ENCODE measurements at regions not wholly inside any gene's neighbourhood (a gene's known extent, or its start where the extent isn't known, plus 50 kb on each side); places are given as distances from the start of the nearest gene placed in this dataset.
"Not testable (repeated sequence)": the region's sequence is repeated elsewhere in the genome, so short reads cannot be mapped to it uniquely, and the experiment has no call there.

DNA sequence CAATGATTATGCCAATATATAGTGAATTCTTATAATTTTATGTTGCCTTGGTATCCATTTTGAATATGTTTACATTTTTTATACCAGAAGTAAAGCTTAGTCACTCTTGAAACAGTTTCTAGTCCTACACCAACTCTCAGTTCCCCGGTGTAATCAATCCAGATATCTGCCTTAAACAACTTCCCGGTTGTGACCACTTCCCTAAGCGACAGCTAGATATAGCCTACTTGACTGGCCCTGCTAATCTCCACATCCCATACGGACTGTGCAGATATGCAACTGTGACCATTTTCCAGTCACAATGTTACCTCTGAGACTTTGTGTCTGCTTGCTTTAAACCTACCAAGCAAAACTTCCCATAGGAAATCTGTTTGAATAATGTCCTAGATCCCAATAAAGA, 1551.5 kb upstream of the SEL1L start:
- H3K4me1 Mint-ChIP-seq (ENCODE audit: unreplicated experiment): no peaks in the 10 kb centered on the region
- no peaks in the 10 kb centered on the region for H3K36me3 Mint-ChIP-seq (ENCODE audit: unreplicated experiment)
- no peak for DNase-seq (ENCODE audit: extremely low spot score, unreplicated experiment)
- no peaks in the 10 kb centered on the region for H3K9me3 Mint-ChIP-seq (ENCODE audit: unreplicated experiment)
- TF ChIP-seq, protein P1, sequence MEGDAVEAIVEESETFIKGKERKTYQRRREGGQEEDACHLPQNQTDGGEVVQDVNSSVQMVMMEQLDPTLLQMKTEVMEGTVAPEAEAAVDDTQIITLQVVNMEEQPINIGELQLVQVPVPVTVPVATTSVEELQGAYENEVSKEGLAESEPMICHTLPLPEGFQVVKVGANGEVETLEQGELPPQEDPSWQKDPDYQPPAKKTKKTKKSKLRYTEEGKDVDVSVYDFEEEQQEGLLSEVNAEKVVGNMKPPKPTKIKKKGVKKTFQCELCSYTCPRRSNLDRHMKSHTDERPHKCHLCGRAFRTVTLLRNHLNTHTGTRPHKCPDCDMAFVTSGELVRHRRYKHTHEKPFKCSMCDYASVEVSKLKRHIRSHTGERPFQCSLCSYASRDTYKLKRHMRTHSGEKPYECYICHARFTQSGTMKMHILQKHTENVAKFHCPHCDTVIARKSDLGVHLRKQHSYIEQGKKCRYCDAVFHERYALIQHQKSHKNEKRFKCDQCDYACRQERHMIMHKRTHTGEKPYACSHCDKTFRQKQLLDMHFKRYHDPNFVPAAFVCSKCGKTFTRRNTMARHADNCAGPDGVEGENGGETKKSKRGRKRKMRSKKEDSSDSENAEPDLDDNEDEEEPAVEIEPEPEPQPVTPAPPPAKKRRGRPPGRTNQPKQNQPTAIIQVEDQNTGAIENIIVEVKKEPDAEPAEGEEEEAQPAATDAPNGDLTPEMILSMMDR (IDR thresholded peaks at IDR 0.05): no peak
- H3K4me3 Mint-ChIP-seq (ENCODE audit: unreplicated experiment): no peak overlapping the region
- no peak overlapping the region for H3K27ac Mint-ChIP-seq (ENCODE audit: unreplicated experiment)
- H3K27me3 Mint-ChIP-seq (ENCODE audit: unreplicated experiment): peaks cover 3% of the 10 kb centered on the region

DNA sequence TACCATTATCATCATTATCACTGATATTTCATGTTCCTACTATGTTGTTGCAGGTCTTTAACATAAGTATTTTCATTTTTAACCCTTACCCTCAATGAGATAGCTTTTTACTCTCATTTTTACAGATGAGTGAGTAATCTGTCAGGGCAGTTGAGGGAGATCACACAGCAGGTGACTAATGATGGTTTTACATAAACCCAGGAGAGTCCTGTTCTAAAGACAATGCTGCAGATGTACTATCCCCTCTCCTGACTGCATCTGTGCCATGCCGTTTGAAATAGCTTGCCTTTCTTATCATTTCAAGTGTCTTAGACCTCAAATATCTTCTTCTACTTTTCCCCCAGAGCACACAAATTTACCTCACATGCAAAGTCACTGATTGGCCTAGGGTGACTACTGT, 1552.1 kb upstream of the SEL1L start:
- no peaks in the 10 kb centered on the region for H3K4me1 Mint-ChIP-seq (ENCODE audit: unreplicated experiment)
- H3K4me3 Mint-ChIP-seq (ENCODE audit: unreplicated experiment): no peak overlapping the region
- H3K27me3 Mint-ChIP-seq (ENCODE audit: unreplicated experiment): peaks cover 3% of the 10 kb centered on the region
- TF ChIP-seq, protein P1 (IDR thresholded peaks at IDR 0.05): no peak
- no peaks in the 10 kb centered on the region for H3K36me3 Mint-ChIP-seq (ENCODE audit: unreplicated experiment)
- no peaks in the 10 kb centered on the region for H3K9me3 Mint-ChIP-seq (ENCODE audit: unreplicated experiment)
- DNase-seq (ENCODE audit: extremely low spot score, unreplicated experiment): no peak
- H3K27ac Mint-ChIP-seq (ENCODE audit: unreplicated experiment): no peak overlapping the region

DNA sequence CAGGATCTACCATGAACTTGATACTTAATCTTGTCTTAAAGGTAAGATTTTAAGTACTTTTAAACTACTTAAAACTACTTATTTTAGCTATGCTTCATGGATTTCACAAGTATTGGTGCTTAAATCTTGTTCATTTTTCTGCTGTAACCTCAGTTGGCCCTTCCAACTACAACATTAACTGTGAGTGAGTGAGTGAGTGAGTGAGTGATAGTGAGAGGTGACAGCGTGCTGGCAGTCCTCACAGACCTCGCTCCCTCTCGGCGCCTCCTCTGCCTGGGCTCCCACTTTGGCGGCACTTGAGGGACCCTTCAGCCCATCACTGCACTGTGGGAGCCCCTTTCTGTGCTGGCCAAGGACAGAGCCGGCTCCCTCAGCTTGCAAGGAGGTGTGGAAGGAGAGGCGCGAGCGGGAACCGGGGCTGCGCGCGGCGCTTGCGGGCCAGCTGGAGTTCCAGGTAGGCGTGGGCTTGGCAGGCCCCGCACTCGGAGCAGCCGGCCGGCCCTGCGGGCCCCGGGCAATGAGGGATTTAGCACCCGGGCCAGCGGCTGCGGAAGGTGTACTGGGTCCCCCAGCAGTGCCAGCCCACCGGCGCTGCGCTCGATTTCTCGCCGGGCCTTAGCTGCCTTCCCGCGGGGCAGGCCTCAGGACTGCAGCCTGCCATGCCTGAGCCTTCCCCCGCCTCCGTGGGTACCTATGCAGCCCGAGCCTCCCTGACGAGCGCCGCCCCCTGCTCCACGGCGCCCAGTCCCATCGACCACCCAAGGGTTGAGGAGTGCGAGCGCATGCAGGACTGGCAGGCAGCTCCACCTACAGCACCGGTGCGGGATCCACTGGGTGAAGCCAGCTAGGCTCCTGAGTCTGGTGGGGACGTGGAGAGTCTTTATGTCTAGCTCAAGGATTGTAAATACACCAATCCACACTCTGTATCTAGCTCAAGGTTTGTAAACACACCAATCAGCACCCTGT, 1558.6 kb upstream of the SEL1L start:
- H3K27me3 Mint-ChIP-seq (ENCODE audit: unreplicated experiment); H3K27ac Mint-ChIP-seq (ENCODE audit: unreplicated experiment); H3K4me3 Mint-ChIP-seq (ENCODE audit: unreplicated experiment); H3K36me3 Mint-ChIP-seq (ENCODE audit: unreplicated experiment); H3K9me3 Mint-ChIP-seq (ENCODE audit: unreplicated experiment); H3K4me1 Mint-ChIP-seq (ENCODE audit: unreplicated experiment): not testable (repeated sequence)
- peak; percentile 81 for DNase-seq (ENCODE audit: extremely low spot score, unreplicated experiment)

DNA sequence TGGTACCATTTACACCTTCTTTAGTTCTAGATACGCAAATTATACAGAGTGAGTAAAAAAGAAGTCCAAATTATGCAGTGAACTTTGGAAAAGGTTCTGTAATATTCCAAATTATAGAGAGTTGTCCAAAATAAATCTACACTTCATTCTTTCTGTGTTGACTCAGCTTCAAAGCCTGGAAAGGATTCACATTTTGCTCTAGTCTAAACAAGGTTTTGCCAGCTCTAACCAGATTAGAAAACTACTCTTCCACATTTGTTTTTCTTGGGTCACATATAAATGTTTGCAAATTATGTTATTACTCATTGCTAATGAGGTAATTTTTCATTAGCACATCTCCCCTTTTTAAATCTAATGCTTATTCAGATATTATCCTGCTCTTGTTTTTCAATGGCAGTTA, 1562.4 kb upstream of the SEL1L start:
- H3K9me3 Mint-ChIP-seq (ENCODE audit: unreplicated experiment): no peaks in the 10 kb centered on the region
- H3K4me3 Mint-ChIP-seq (ENCODE audit: unreplicated experiment): no peak overlapping the region
- no peaks in the 10 kb centered on the region for H3K27me3 Mint-ChIP-seq (ENCODE audit: unreplicated experiment)
- H3K4me1 Mint-ChIP-seq (ENCODE audit: unreplicated experiment): peaks cover 5% of the 10 kb centered on the region
- H3K27ac Mint-ChIP-seq (ENCODE audit: unreplicated experiment): no peak overlapping the region
- no peak for DNase-seq (ENCODE audit: extremely low spot score, unreplicated experiment)
- no peaks in the 10 kb centered on the region for H3K36me3 Mint-ChIP-seq (ENCODE audit: unreplicated experiment)
- TF ChIP-seq, protein P1 (IDR thresholded peaks at IDR 0.05): no peak

DNA sequence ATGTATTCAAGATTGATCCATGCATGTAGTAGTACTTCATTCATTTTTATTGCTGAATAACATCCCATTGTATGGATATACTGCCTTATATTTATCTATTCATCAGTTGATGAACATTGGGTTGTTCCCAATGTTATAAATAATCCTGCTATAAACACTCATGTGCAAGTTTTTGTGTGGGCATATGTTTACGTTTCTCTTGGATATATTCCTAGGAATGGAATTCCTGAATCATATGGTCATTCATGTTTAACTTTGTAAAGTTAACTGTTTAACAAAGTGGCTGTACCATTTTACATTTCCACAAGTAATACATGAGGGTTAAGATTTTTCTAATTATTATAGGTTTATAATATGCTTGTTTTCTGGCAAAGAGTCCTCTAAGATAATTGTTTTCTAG, 1568.2 kb upstream of the SEL1L start:
- Mint-ChIP-seq H3K36me3 (ENCODE audit: unreplicated experiment) (no peaks in the 10 kb centered on the region), H3K4me1 (ENCODE audit: unreplicated experiment) (peaks cover 2% of the 10 kb centered on the region), H3K27me3 (ENCODE audit: unreplicated experiment) (no peaks in the 10 kb centered on the region), H3K27ac (ENCODE audit: unreplicated experiment) (no peak overlapping the region), H3K4me3 (ENCODE audit: unreplicated experiment) (no peak overlapping the region), H3K9me3 (ENCODE audit: unreplicated experiment) (peaks cover 4% of the 10 kb centered on the region)
- TF ChIP-seq, protein P1 (IDR thresholded peaks at IDR 0.05): no peak
- DNase-seq (ENCODE audit: extremely low spot score, unreplicated experiment): no peak

Data from osteocyte (in vitro differentiated cells).